ENCODE measurements at regions not wholly inside any gene's neighbourhood (a gene's known extent, or its start where the extent isn't known, plus 50 kb on each side); places are given as distances from the start of the nearest gene placed in this dataset.
"Not testable (repeated sequence)": the region's sequence is repeated elsewhere in the genome, so short reads cannot be mapped to it uniquely, and the experiment has no call there.

DNA sequence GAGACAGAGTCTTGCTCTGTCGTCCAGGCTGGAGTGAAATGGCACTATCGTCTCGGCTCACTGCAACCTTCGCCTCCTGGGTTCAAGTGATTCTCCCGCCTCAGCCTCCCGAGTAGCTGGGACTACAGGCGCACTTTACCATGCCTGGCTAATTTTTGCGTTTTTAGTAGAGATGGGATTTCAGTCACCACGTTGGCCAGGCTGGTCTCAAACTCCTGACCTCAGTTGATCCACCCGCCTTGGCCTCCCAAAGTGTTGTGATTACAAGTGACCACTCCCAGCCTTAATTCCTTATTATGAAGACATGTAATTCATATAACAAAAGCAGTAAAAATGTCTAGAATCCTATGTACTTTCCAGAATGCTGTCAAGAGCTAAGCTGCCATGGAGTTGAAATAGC lies 434.5 kb upstream of the ZNG1F start:
- not testable (repeated sequence) for DNase-seq (ENCODE audit: low spot score)

GRCh38 chr9:41619254-41619653 lies 430.1 kb upstream of the ZNG1F start:
- not testable (repeated sequence) for DNase-seq (ENCODE audit: low spot score)

GRCh38 chr9:41606961-41607547 lies 417.9 kb upstream of the ZNG1F start:
- DNase-seq (ENCODE audit: low spot score) = not testable (repeated sequence)

GRCh38 chr9:41565572-41565971 lies 376.5 kb upstream of the ZNG1F start:
- DNase-seq (ENCODE audit: low spot score) = not testable (repeated sequence)
